H1 (cell line): ENCODE measurements at regions not wholly inside any gene's neighbourhood (a gene's known extent, or its start where the extent isn't known, plus 50 kb on each side); places are given as distances from the start of the nearest gene placed in this dataset.

Experiments used
- GABPA ChIP-seq: IDR thresholded peaks from 2 replicates; pipeline ENCODE4 v1.6.1; 2011; ENCODE audit warnings: mild to moderate bottlenecking, low read length, moderate library complexity, borderline replicate concordance; ENCODE audit not compliant: insufficient read depth
- POLR2AphosphoS5 ChIP-seq: IDR thresholded peaks from 2 replicates; pipeline ENCODE4 v1.6.1; 2011; ENCODE audit warnings: low read depth, low read length
- RFX5 ChIP-seq: IDR thresholded peaks from 2 replicates; pipeline ENCODE4 v1.6.1; 2011; ENCODE audit warnings: low read depth, low read length, improper control_type of control experiment, borderline replicate concordance

- TF ChIP-seq POLR2AphosphoS5 (no peak), RFX5 (no peak), GABPA (no peak)
These were observed 537.6 kb downstream of the KLF5 start for GRCh38 chr13:73596382-73596781.
